ENCODE measurements at regions not wholly inside any gene's neighbourhood (a gene's known extent, or its start where the extent isn't known, plus 50 kb on each side); places are given as distances from the start of the nearest gene placed in this dataset.

GRCh38 chrX:118878977-118879376 is 55.4 kb downstream of the ZCCHC12 start:
- intact Hi-C loops (cut with micrococcal nuclease; ENCODE audit: unreplicated experiment): no loop called here
- ATAC-seq (no peak), DNase-seq (ENCODE audit: low read depth, low spot score) (no peak)
- no peak overlapping the region for H3K27ac ChIP-seq (ENCODE audit: low read length)
- in situ Hi-C loops (cut with HindIII; ENCODE audit: low pct_unique_long_range_greater_than_20kb, low sequenced_read_pairs): no loop called here
- no peaks in the 10 kb centered on the region for H3K27me3 ChIP-seq (ENCODE audit: control insufficient read depth, insufficient read depth, low read length)
- H3K4me3 ChIP-seq (ENCODE audit: low read depth in 2 of 2, low read length in 2 of 2): no peak overlapping the region
- BruUV-seq (replicated peaks): no TSS peak
- no peaks in the 10 kb centered on the region for H3K4me1 ChIP-seq (ENCODE audit: control insufficient read depth, insufficient read depth, low read length)
- CTCF ChIA-PET: no interaction called here
- no peaks in the 10 kb centered on the region for H3K9me3 ChIP-seq (ENCODE audit: control insufficient read depth, insufficient read depth, low read depth, low read length)
- no peaks in the 10 kb centered on the region for H3K36me3 ChIP-seq (ENCODE audit: control insufficient read depth, insufficient read depth, low read length)
- POLR2A ChIA-PET: no interaction called here
- TF ChIP-seq TCF7L2 (IDR thresholded peaks at IDR 0.05; ENCODE audit: low read depth, low read length) (no peak), REST (IDR thresholded peaks at IDR 0.05; ENCODE audit: insufficient read depth in 1 of 2, low read depth in 2 of 2, low read length in 1 of 2) (no peak), POLR2AphosphoS5 (IDR thresholded peaks at IDR 0.05; ENCODE audit: low read depth, low read length) (no peak), CTCF (IDR thresholded peaks at IDR 0.05) (no peak), SIN3A (IDR thresholded peaks at IDR 0.05; ENCODE audit: borderline replicate concordance, insufficient read depth, low read depth, low read length) (no peak)

- no peak for ATAC-seq
- intact Hi-C loops (cut with micrococcal nuclease; ENCODE audit: unreplicated experiment): no loop called here
Observed at GRCh38 chrX:118879586-118879985, 56.0 kb downstream of the ZCCHC12 start.

More at GRCh38 chrX:118879586-118879985, 56.0 kb downstream of the ZCCHC12 start:
- Histone ChIP-seq H3K4me1 (ENCODE audit: control insufficient read depth, insufficient read depth, low read length) (no peaks in the 10 kb centered on the region), H3K27me3 (ENCODE audit: control insufficient read depth, insufficient read depth, low read length) (no peaks in the 10 kb centered on the region), H3K9me3 (ENCODE audit: control insufficient read depth, insufficient read depth, low read depth, low read length) (no peaks in the 10 kb centered on the region), H3K27ac (ENCODE audit: low read length) (no peak overlapping the region), H3K36me3 (ENCODE audit: control insufficient read depth, insufficient read depth, low read length) (no peaks in the 10 kb centered on the region), H3K4me3 (ENCODE audit: low read depth in 2 of 2, low read length in 2 of 2) (no peak overlapping the region)
- no TSS peak for BruUV-seq (replicated peaks)
- no peak for TF ChIP-seq TCF7L2 (IDR thresholded peaks at IDR 0.05; ENCODE audit: low read depth, low read length)
- TF ChIP-seq POLR2AphosphoS5 (IDR thresholded peaks at IDR 0.05; ENCODE audit: low read depth, low read length): no peak
- no peak for TF ChIP-seq CTCF (IDR thresholded peaks at IDR 0.05)
- no peak for TF ChIP-seq REST (IDR thresholded peaks at IDR 0.05; ENCODE audit: insufficient read depth in 1 of 2, low read depth in 2 of 2, low read length in 1 of 2)
- no peak for TF ChIP-seq SIN3A (IDR thresholded peaks at IDR 0.05; ENCODE audit: borderline replicate concordance, insufficient read depth, low read depth, low read length)
- in situ Hi-C loops (cut with HindIII; ENCODE audit: low pct_unique_long_range_greater_than_20kb, low sequenced_read_pairs): no loop called here
- DNase-seq (ENCODE audit: low read depth, low spot score): no peak
- POLR2A ChIA-PET: no interaction called here
- CTCF ChIA-PET: no interaction called here

All from Panc1 (cell line).